ENCODE measurements at regions not wholly inside any gene's neighbourhood (a gene's known extent, or its start where the extent isn't known, plus 50 kb on each side); places are given as distances from the start of the nearest gene placed in this dataset.

DNA sequence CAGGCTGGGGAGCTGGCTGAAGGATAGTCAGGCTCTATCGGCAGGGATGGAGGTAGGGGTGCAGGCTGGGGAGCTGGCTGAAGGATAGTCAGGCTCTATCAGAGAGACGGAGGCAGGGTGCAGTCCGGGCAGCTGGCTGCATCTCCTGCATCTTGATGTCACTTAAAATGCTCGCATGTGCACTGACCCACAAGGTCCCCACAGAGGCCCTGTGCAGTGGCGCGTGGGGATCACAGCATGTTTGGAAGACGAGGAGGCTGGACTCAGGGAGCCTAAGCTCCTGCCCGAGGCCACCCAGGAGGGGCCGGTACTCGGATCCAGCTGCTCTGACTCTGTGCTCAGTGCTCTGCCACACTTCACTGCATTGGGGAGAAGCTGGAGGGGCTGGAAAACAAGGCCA, 189.0 kb upstream of the HDAC4 start:
- TF ChIP-seq, protein P1, sequence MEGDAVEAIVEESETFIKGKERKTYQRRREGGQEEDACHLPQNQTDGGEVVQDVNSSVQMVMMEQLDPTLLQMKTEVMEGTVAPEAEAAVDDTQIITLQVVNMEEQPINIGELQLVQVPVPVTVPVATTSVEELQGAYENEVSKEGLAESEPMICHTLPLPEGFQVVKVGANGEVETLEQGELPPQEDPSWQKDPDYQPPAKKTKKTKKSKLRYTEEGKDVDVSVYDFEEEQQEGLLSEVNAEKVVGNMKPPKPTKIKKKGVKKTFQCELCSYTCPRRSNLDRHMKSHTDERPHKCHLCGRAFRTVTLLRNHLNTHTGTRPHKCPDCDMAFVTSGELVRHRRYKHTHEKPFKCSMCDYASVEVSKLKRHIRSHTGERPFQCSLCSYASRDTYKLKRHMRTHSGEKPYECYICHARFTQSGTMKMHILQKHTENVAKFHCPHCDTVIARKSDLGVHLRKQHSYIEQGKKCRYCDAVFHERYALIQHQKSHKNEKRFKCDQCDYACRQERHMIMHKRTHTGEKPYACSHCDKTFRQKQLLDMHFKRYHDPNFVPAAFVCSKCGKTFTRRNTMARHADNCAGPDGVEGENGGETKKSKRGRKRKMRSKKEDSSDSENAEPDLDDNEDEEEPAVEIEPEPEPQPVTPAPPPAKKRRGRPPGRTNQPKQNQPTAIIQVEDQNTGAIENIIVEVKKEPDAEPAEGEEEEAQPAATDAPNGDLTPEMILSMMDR (optimal IDR thresholded peaks at IDR 0.05 in 1 of 3, IDR thresholded peaks at IDR 0.05 in 1 of 3, conservative IDR thresholded peaks at IDR 0.05 in 1 of 3; ENCODE audit: extremely low read depth in 1 of 3, insufficient read depth in 2 of 3, low read length in 3 of 3): no peak
- no peak for TF ChIP-seq EZH2 (IDR thresholded peaks at IDR 0.05; ENCODE audit: low read length)

All from keratinocyte (primary cell).